Stimulated activated memory B cell treated with anti-CD40 and anti-IgM and Interleukin-4, amounts not matched to agents 10 μg/mL and 1 μg/mL and 100 μg/mL, for 72 hours (primary cell): ENCODE measurements at regions not wholly inside any gene's neighbourhood (a gene's known extent, or its start where the extent isn't known, plus 50 kb on each side); places are given as distances from the start of the nearest gene placed in this dataset.
"Not testable (repeated sequence)": the region's sequence is repeated elsewhere in the genome, so short reads cannot be mapped to it uniquely, and the experiment has no call there.

Experiments
- ATAC-seq: fragments of 150-1000 bp; cut with Tn5 transposase; 2 replicates; pipeline ENCODE4 v1.10.0; 2021
- H3K27ac Mint-ChIP-seq: one replicate; pipeline ENCODE4 v1.8.0; 2022; ENCODE audit warnings: mild to moderate bottlenecking, mixed read lengths
- H3K27me3 Mint-ChIP-seq: one replicate; pipeline ENCODE4 v1.8.0; 2022; ENCODE audit warnings: mixed read lengths
- H3K36me3 Mint-ChIP-seq: one replicate; pipeline ENCODE4 v1.8.0; 2022; ENCODE audit warnings: mixed read lengths
- H3K4me1 Mint-ChIP-seq: one replicate; pipeline ENCODE4 v1.8.0; 2022; ENCODE audit warnings: mixed read lengths
- H3K4me3 Mint-ChIP-seq: one replicate; pipeline ENCODE4 v1.8.0; 2022; ENCODE audit warnings: mild to moderate bottlenecking, moderate library complexity, mixed read lengths
- H3K9me3 Mint-ChIP-seq: one replicate; pipeline ENCODE4 v1.8.0; 2022; ENCODE audit warnings: mixed read lengths

- Mint-ChIP-seq H3K4me3 (no peak overlapping the region), H3K4me1 (no peaks in the 10 kb centered on the region), H3K36me3 (no peaks in the 10 kb centered on the region), H3K27me3 (no peaks in the 10 kb centered on the region), H3K27ac (no peak overlapping the region), H3K9me3 (peaks cover 6% of the 10 kb centered on the region)
- no peak for ATAC-seq
Observed at GRCh38 chr14:28163897-28164296, 602.7 kb upstream of the FOXG1 start.

- not testable (repeated sequence) for H3K27me3 Mint-ChIP-seq, ATAC-seq, H3K4me1 Mint-ChIP-seq
Observed at GRCh38 chr14:28187902-28188830, 578.4 kb upstream of the FOXG1 start.

GRCh38 chr14:28196878-28197277 lies 569.7 kb upstream of the FOXG1 start:
- Mint-ChIP-seq H3K9me3 (peaks cover 4% of the 10 kb centered on the region), H3K27me3 (no peaks in the 10 kb centered on the region), H3K27ac (no peak overlapping the region), H3K4me3 (no peak overlapping the region), H3K36me3 (no peaks in the 10 kb centered on the region), H3K4me1 (no peaks in the 10 kb centered on the region)
- ATAC-seq, result no peak

More at GRCh38 chr14:28187902-28188830, 578.4 kb upstream of the FOXG1 start:
- not testable (repeated sequence) for H3K27ac Mint-ChIP-seq, H3K4me3 Mint-ChIP-seq, H3K36me3 Mint-ChIP-seq
- H3K9me3 Mint-ChIP-seq, result peaks cover 11% of the 10 kb centered on the region

- H3K4me1 Mint-ChIP-seq, result no peaks in the 10 kb centered on the region
- no peaks in the 10 kb centered on the region for H3K27me3 Mint-ChIP-seq
- H3K36me3 Mint-ChIP-seq, result no peaks in the 10 kb centered on the region
- ATAC-seq, result no peak
- H3K9me3 Mint-ChIP-seq, result peaks cover 3% of the 10 kb centered on the region
- H3K4me3 Mint-ChIP-seq, result no peak overlapping the region
- no peak overlapping the region for H3K27ac Mint-ChIP-seq
Observed at GRCh38 chr14:28220391-28220790, 546.2 kb upstream of the FOXG1 start.

- Mint-ChIP-seq H3K9me3 (peaks cover 10% of the 10 kb centered on the region), H3K4me1 (no peaks in the 10 kb centered on the region), H3K27ac (no peak overlapping the region), H3K4me3 (no peak overlapping the region), H3K36me3 (no peaks in the 10 kb centered on the region), H3K27me3 (no peaks in the 10 kb centered on the region)
- ATAC-seq, result no peak
Observed at GRCh38 chr14:28240909-28241308, 525.7 kb upstream of the FOXG1 start.

- H3K36me3 Mint-ChIP-seq, result no peaks in the 10 kb centered on the region
- ATAC-seq, result no peak
- H3K27ac Mint-ChIP-seq, result no peak overlapping the region
- no peaks in the 10 kb centered on the region for H3K4me1 Mint-ChIP-seq
- H3K9me3 Mint-ChIP-seq, result peaks cover 8% of the 10 kb centered on the region
- no peak overlapping the region for H3K4me3 Mint-ChIP-seq
- no peaks in the 10 kb centered on the region for H3K27me3 Mint-ChIP-seq
Observed at GRCh38 chr14:28242895-28243294, 523.7 kb upstream of the FOXG1 start.

GRCh38 chr14:28243600-28243999 lies 523.0 kb upstream of the FOXG1 start:
- no peaks in the 10 kb centered on the region for H3K27me3 Mint-ChIP-seq
- ATAC-seq, result no peak
- H3K9me3 Mint-ChIP-seq, result peaks cover 9% of the 10 kb centered on the region
- H3K4me1 Mint-ChIP-seq, result no peaks in the 10 kb centered on the region
- no peak overlapping the region for H3K27ac Mint-ChIP-seq
- no peaks in the 10 kb centered on the region for H3K36me3 Mint-ChIP-seq
- H3K4me3 Mint-ChIP-seq, result no peak overlapping the region

GRCh38 chr14:28245216-28245615 lies 521.4 kb upstream of the FOXG1 start:
- no peak for ATAC-seq
- Mint-ChIP-seq H3K9me3 (peaks cover 4% of the 10 kb centered on the region), H3K27ac (no peak overlapping the region), H3K27me3 (no peaks in the 10 kb centered on the region), H3K36me3 (no peaks in the 10 kb centered on the region), H3K4me1 (no peaks in the 10 kb centered on the region), H3K4me3 (no peak overlapping the region)

- peaks cover 5% of the 10 kb centered on the region for H3K9me3 Mint-ChIP-seq
- no peak for ATAC-seq
- H3K27me3 Mint-ChIP-seq, result no peaks in the 10 kb centered on the region
- H3K4me3 Mint-ChIP-seq, result no peak overlapping the region
- no peak overlapping the region for H3K27ac Mint-ChIP-seq
- no peaks in the 10 kb centered on the region for H3K4me1 Mint-ChIP-seq
- H3K36me3 Mint-ChIP-seq, result no peaks in the 10 kb centered on the region
Observed at GRCh38 chr14:28247491-28247890, 519.1 kb upstream of the FOXG1 start.

- H3K36me3 Mint-ChIP-seq, H3K27ac Mint-ChIP-seq, H3K9me3 Mint-ChIP-seq, H3K27me3 Mint-ChIP-seq, H3K4me1 Mint-ChIP-seq, H3K4me3 Mint-ChIP-seq, ATAC-seq: not testable (repeated sequence)
Observed at GRCh38 chr14:28252124-28252523, 514.5 kb upstream of the FOXG1 start.

GRCh38 chr14:28254768-28255167 lies 511.8 kb upstream of the FOXG1 start:
- H3K36me3 Mint-ChIP-seq, result no peaks in the 10 kb centered on the region
- H3K9me3 Mint-ChIP-seq, result peaks cover 6% of the 10 kb centered on the region
- no peaks in the 10 kb centered on the region for H3K4me1 Mint-ChIP-seq
- no peaks in the 10 kb centered on the region for H3K27me3 Mint-ChIP-seq
- ATAC-seq, result no peak
- no peak overlapping the region for H3K4me3 Mint-ChIP-seq
- no peak overlapping the region for H3K27ac Mint-ChIP-seq

GRCh38 chr14:28264306-28264705 lies 502.3 kb upstream of the FOXG1 start:
- Mint-ChIP-seq H3K36me3 (no peaks in the 10 kb centered on the region), H3K9me3 (peaks cover 12% of the 10 kb centered on the region), H3K4me1 (no peaks in the 10 kb centered on the region), H3K27me3 (no peaks in the 10 kb centered on the region), H3K27ac (no peak overlapping the region), H3K4me3 (no peak overlapping the region)
- ATAC-seq, result no peak

- H3K27ac Mint-ChIP-seq, result no peak overlapping the region
- no peak overlapping the region for H3K4me3 Mint-ChIP-seq
- peaks cover 15% of the 10 kb centered on the region for H3K9me3 Mint-ChIP-seq
- ATAC-seq, result no peak
- H3K4me1 Mint-ChIP-seq, result no peaks in the 10 kb centered on the region
- no peaks in the 10 kb centered on the region for H3K27me3 Mint-ChIP-seq
- no peaks in the 10 kb centered on the region for H3K36me3 Mint-ChIP-seq
Observed at GRCh38 chr14:28272270-28272669, 494.3 kb upstream of the FOXG1 start.

- H3K27ac Mint-ChIP-seq, result no peak overlapping the region
- no peaks in the 10 kb centered on the region for H3K36me3 Mint-ChIP-seq
- no peaks in the 10 kb centered on the region for H3K4me1 Mint-ChIP-seq
- no peak for ATAC-seq
- H3K4me3 Mint-ChIP-seq, result no peak overlapping the region
- H3K9me3 Mint-ChIP-seq, result no peaks in the 10 kb centered on the region
- no peaks in the 10 kb centered on the region for H3K27me3 Mint-ChIP-seq
Observed at GRCh38 chr14:28280530-28280929, 486.1 kb upstream of the FOXG1 start.

- no peak for ATAC-seq
- Mint-ChIP-seq H3K4me1 (no peaks in the 10 kb centered on the region), H3K27me3 (no peaks in the 10 kb centered on the region)
Observed at GRCh38 chr14:28280997-28281598, 485.5 kb upstream of the FOXG1 start.

More at GRCh38 chr14:28280997-28281598, 485.5 kb upstream of the FOXG1 start:
- Mint-ChIP-seq H3K4me3 (no peak overlapping the region), H3K9me3 (peaks cover 2% of the 10 kb centered on the region), H3K27ac (no peak overlapping the region), H3K36me3 (no peaks in the 10 kb centered on the region)
